SK-N-SH treated with all-trans-retinoic acid at 6 μM for 48 hours (cell line): ENCODE measurements at regions not wholly inside any gene's neighbourhood (a gene's known extent, or its start where the extent isn't known, plus 50 kb on each side); places are given as distances from the start of the nearest gene placed in this dataset.

Experiments
- ATAC-seq: fragments of 200-7000 bp; cut with Tn5 transposase; 3 replicates; pipeline ENCODE4 v1.9.1; 2020; ENCODE audit warnings: mild to moderate bottlenecking, moderate library complexity
- ARNTL ChIP-seq: fragments of 450-650 bp; formaldehyde crosslinking; IDR thresholded peaks from 2 replicates; pipeline ENCODE4 v1.5.0; 2020; ENCODE audit warnings: low read depth, mild to moderate bottlenecking, moderate library complexity, borderline replicate concordance
- CSDC2 ChIP-seq: fragments of 250-450 bp; sonication (Bioruptor Pico); IDR thresholded peaks from 2 replicates; pipeline ENCODE4 v1.5.0; 2020; ENCODE audit warnings: mild to moderate bottlenecking, moderate library complexity
- CSRNP3 ChIP-seq: fragments of 250-450 bp; sonication (Bioruptor Pico); IDR thresholded peaks from 2 replicates; pipeline ENCODE4 v1.5.1; 2021; ENCODE audit warnings: mild to moderate bottlenecking, moderate library complexity
- ESRRG ChIP-seq: fragments of 250-450 bp; sonication (Bioruptor Pico); IDR thresholded peaks from 2 replicates; pipeline ENCODE4 v1.6.1; 2021; ENCODE audit warnings: mild to moderate bottlenecking
- GLIS3 ChIP-seq: fragments of 250-450 bp; sonication (Bioruptor Pico); IDR thresholded peaks from 2 replicates; pipeline ENCODE4 v1.5.0; 2020; ENCODE audit warnings: mild to moderate bottlenecking, moderate library complexity
- OSR1 ChIP-seq: fragments of 250-450 bp; sonication (Bioruptor Pico); IDR thresholded peaks from 2 replicates; pipeline ENCODE4 v1.8.0; 2022; ENCODE audit warnings: moderate library complexity, mild to moderate bottlenecking, inconsistent platforms
- PATZ1 ChIP-seq: fragments of 250-450 bp; sonication (Bioruptor Pico); IDR thresholded peaks from 2 replicates; pipeline ENCODE4 v1.8.0; 2020; ENCODE audit warnings: mild to moderate bottlenecking, moderate library complexity, borderline replicate concordance
- PPARA ChIP-seq: fragments of 250-450 bp; sonication (Bioruptor Pico); IDR thresholded peaks from 2 replicates; pipeline ENCODE4 v1.5.0; 2020; ENCODE audit warnings: mild to moderate bottlenecking, borderline replicate concordance
- RARB ChIP-seq: fragments of 250-450 bp; sonication (Bioruptor Pico); IDR thresholded peaks from 2 replicates; pipeline ENCODE4 v1.8.0; 2021; ENCODE audit warnings: mild to moderate bottlenecking, moderate library complexity
- TCF4 ChIP-seq: fragments of 250-450 bp; sonication (Bioruptor Pico); IDR thresholded peaks from 2 replicates; pipeline ENCODE4 v1.8.0; 2021; ENCODE audit warnings: mild to moderate bottlenecking, moderate library complexity, borderline replicate concordance
- TOX ChIP-seq: fragments of 250-450 bp; sonication (Bioruptor Pico); IDR thresholded peaks from 2 replicates; pipeline ENCODE4 v1.8.0; 2021; ENCODE audit warnings: mild to moderate bottlenecking, moderate library complexity, borderline replicate concordance
- ZC3H10 ChIP-seq: fragments of 250-450 bp; sonication (Bioruptor Pico); IDR thresholded peaks from 2 replicates; pipeline ENCODE4 v1.5.1; 2021; ENCODE audit warnings: mild to moderate bottlenecking, moderate library complexity
- ZFP3 ChIP-seq: fragments of 250-450 bp; sonication (Bioruptor Pico); IDR thresholded peaks from 2 replicates; pipeline ENCODE4 v1.5.0; 2020; ENCODE audit warnings: mild to moderate bottlenecking, moderate library complexity
- ZFP30 ChIP-seq: fragments of 450-650 bp; formaldehyde crosslinking; IDR thresholded peaks from 2 replicates; pipeline ENCODE4 v1.5.0; 2022; ENCODE audit warnings: mild to moderate bottlenecking, moderate library complexity
- ZNF70 ChIP-seq: fragments of 450-650 bp; formaldehyde crosslinking; IDR thresholded peaks from 2 replicates; pipeline ENCODE4 v1.5.0; 2020; ENCODE audit warnings: mild to moderate bottlenecking, moderate library complexity
- ZNF8 ChIP-seq: fragments of 450-650 bp; formaldehyde crosslinking; IDR thresholded peaks from 2 replicates; pipeline ENCODE4 v1.5.0; 2020; ENCODE audit warnings: mild to moderate bottlenecking, moderate library complexity
- TF ChIP-seq, protein P1 (sequence below): fragments of 250-450 bp; sonication (Bioruptor Pico); IDR thresholded peaks from 2 replicates; pipeline ENCODE4 v1.5.1; 2020; ENCODE audit warnings: low read depth, mild to moderate bottlenecking, moderate library complexity
- TF ChIP-seq, protein P2 (sequence below): fragments of 250-450 bp; sonication (Bioruptor Pico); IDR thresholded peaks from 2 replicates; pipeline ENCODE4 v1.8.0; 2021; ENCODE audit warnings: low read depth, mild to moderate bottlenecking, moderate library complexity, borderline replicate concordance

GRCh38 chr2:220240641-220241040 lies 613.2 kb downstream of the SLC4A3 start:
- ATAC-seq, result no peak
- TF ChIP-seq ZNF70 (CRISPR knock-in tag), result no peak
- TF ChIP-seq CSDC2 (CRISPR knock-in tag), result no peak
- TF ChIP-seq, protein P1, sequence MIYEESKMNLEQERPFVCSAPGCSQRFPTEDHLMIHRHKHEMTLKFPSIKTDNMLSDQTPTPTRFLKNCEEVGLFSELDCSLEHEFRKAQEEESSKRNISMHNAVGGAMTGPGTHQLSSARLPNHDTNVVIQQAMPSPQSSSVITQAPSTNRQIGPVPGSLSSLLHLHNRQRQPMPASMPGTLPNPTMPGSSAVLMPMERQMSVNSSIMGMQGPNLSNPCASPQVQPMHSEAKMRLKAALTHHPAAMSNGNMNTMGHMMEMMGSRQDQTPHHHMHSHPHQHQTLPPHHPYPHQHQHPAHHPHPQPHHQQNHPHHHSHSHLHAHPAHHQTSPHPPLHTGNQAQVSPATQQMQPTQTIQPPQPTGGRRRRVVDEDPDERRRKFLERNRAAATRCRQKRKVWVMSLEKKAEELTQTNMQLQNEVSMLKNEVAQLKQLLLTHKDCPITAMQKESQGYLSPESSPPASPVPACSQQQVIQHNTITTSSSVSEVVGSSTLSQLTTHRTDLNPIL, result no peak
- TF ChIP-seq PPARA, result no peak
- no peak for TF ChIP-seq ESRRG
- no peak for TF ChIP-seq ARNTL (CRISPR knock-in tag)
- no peak for TF ChIP-seq GLIS3
- no peak for TF ChIP-seq RARB (CRISPR knock-in tag)
- TF ChIP-seq CSRNP3 (CRISPR knock-in tag), result no peak

- no peak for TF ChIP-seq GLIS3
- no peak for TF ChIP-seq PATZ1 (CRISPR knock-in tag)
- no peak for TF ChIP-seq ZNF8 (CRISPR knock-in tag)
- TF ChIP-seq RARB (CRISPR knock-in tag), result no peak
- ATAC-seq, result no peak
These were observed 614.0 kb downstream of the SLC4A3 start for GRCh38 chr2:220241423-220241822.

DNA sequence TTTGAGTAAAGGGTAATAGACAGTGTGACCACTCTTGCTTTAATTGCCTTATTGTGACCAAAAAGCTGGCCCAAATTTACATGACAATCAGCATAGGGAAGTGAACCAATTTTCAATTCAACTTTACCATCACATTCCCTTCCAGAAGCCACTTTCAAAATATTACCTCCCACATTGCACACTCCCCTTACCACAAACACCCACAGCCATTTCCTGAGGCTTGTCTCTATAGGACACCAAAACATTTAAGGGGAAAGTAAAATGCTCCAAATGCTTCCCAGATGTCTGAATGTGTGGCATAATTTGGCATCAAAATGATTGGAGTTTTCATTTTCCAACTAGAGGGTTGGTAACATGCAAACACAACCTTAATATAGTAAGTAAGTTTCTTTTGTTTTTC lies 616.1 kb downstream of the SLC4A3 start:
- TF ChIP-seq OSR1, result no peak
- ATAC-seq, result no peak

GRCh38 chr2:220246386-220246785 lies 619.0 kb downstream of the SLC4A3 start:
- ATAC-seq, result no peak
- TF ChIP-seq ZFP30 (CRISPR knock-in tag) (no peak), OSR1 (no peak), TOX (CRISPR knock-in tag) (no peak), ZNF70 (CRISPR knock-in tag) (no peak), ZC3H10 (no peak), ZFP3 (no peak), PATZ1 (CRISPR knock-in tag) (no peak), CSDC2 (CRISPR knock-in tag) (no peak), TCF4 (no peak)
- TF ChIP-seq, protein P2, sequence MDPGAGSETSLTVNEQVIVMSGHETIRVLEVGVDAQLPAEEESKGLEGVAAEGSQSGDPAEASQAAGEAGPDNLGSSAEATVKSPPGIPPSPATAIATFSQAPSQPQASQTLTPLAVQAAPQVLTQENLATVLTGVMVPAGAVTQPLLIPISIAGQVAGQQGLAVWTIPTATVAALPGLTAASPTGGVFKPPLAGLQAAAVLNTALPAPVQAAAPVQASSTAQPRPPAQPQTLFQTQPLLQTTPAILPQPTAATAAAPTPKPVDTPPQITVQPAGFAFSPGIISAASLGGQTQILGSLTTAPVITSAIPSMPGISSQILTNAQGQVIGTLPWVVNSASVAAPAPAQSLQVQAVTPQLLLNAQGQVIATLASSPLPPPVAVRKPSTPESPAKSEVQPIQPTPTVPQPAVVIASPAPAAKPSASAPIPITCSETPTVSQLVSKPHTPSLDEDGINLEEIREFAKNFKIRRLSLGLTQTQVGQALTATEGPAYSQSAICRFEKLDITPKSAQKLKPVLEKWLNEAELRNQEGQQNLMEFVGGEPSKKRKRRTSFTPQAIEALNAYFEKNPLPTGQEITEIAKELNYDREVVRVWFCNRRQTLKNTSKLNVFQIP (CRISPR knock-in tag), result no peak
- TF ChIP-seq, protein P1, result no peak
